ENCODE measurements at regions not wholly inside any gene's neighbourhood (a gene's known extent, or its start where the extent isn't known, plus 50 kb on each side); places are given as distances from the start of the nearest gene placed in this dataset.

GRCh38 chr11:81174646-81175330 lies 1558.9 kb downstream of the FAM181B start:
- ChIA-PET POLR2A (no interaction called here), CTCF (interaction anchor here (0.9 kb wide), 1 partner anchor 10 kb away, joined by 3 read pairs; no protein-coding TSS in a partner anchor)
- no peak for TF ChIP-seq CTCF (IDR thresholded peaks at IDR 0.05; ENCODE audit: control extremely low read depth, extremely low read depth, low read depth, missing control alignments)
- DNase-seq (ENCODE audit: extremely low spot score), result no peak

GRCh38 chr11:81165164-81165563 lies 1568.5 kb downstream of the FAM181B start:
- CTCF ChIA-PET, result no interaction called here
- TF ChIP-seq CTCF (IDR thresholded peaks at IDR 0.05; ENCODE audit: control extremely low read depth, extremely low read depth, low read depth, missing control alignments), result no peak
- no peak for DNase-seq (ENCODE audit: extremely low spot score)
- POLR2A ChIA-PET, result no interaction called here

GRCh38 chr11:81159900-81160299 lies 1573.8 kb downstream of the FAM181B start:
- TF ChIP-seq CTCF (IDR thresholded peaks at IDR 0.05; ENCODE audit: control extremely low read depth, extremely low read depth, low read depth, missing control alignments), result no peak
- POLR2A ChIA-PET, result no interaction called here
- DNase-seq (ENCODE audit: extremely low spot score), result no peak
- CTCF ChIA-PET, result interaction anchor here (1.0 kb wide), 1 partner anchor 31 kb away, joined by 3 read pairs; no protein-coding TSS in a partner anchor

- ChIA-PET CTCF (no interaction called here), POLR2A (no interaction called here)
- TF ChIP-seq CTCF (IDR thresholded peaks at IDR 0.05; ENCODE audit: control extremely low read depth, extremely low read depth, low read depth, missing control alignments), result no peak
- no peak for DNase-seq (ENCODE audit: extremely low spot score)
Measured at GRCh38 chr11:81135570-81135969, 1598.1 kb downstream of the FAM181B start.

- ChIA-PET POLR2A (no interaction called here), CTCF (no interaction called here)
- no peak for DNase-seq (ENCODE audit: extremely low spot score)
- no peak for TF ChIP-seq CTCF (IDR thresholded peaks at IDR 0.05; ENCODE audit: control extremely low read depth, extremely low read depth, low read depth, missing control alignments)
Measured at GRCh38 chr11:81129618-81130017, 1604.0 kb downstream of the FAM181B start.

GRCh38 chr11:81112718-81113117 lies 1620.9 kb downstream of the FAM181B start:
- POLR2A ChIA-PET, result no interaction called here
- DNase-seq (ENCODE audit: extremely low spot score), result no peak
- TF ChIP-seq CTCF (IDR thresholded peaks at IDR 0.05; ENCODE audit: control extremely low read depth, extremely low read depth, low read depth, missing control alignments), result no peak
- CTCF ChIA-PET, result interaction anchor here (1.3 kb wide), 1 partner anchor 16 kb away, joined by 3 read pairs; no protein-coding TSS in a partner anchor
